HUES64 (cell line): ENCODE measurements at regions not wholly inside any gene's neighbourhood (a gene's known extent, or its start where the extent isn't known, plus 50 kb on each side); places are given as distances from the start of the nearest gene placed in this dataset.
"Not testable (repeated sequence)": the region's sequence is repeated elsewhere in the genome, so short reads cannot be mapped to it uniquely, and the experiment has no call there.

ENCODE experiments used
- H3K27ac ChIP-seq: 2 replicates; pipeline ENCODE4 v1.7.0; 2013; ENCODE audit warnings: low read depth, low read length, inconsistent platforms
- H3K27me3 ChIP-seq: 2 replicates; pipeline ENCODE4 v1.6.1; 2013; ENCODE audit warnings: mild to moderate bottlenecking, low read length; ENCODE audit not compliant: insufficient read depth
- H3K36me3 ChIP-seq: 2 replicates; pipeline ENCODE4 v1.6.1; 2013; ENCODE audit warnings: mild to moderate bottlenecking, low read length; ENCODE audit not compliant: insufficient read depth
- H3K4me1 ChIP-seq: 2 replicates; pipeline ENCODE4 v1.6.1; 2013; ENCODE audit warnings: mild to moderate bottlenecking, low read length, moderate library complexity; ENCODE audit not compliant: insufficient read depth
- H3K4me3 ChIP-seq: 2 replicates; pipeline ENCODE4 v1.5.1; 2013; ENCODE audit warnings: mild to moderate bottlenecking, low read length, moderate library complexity
- H3K9ac ChIP-seq: 2 replicates; pipeline ENCODE4 v1.6.1; 2013; ENCODE audit warnings: mild to moderate bottlenecking, low read depth, low read length
- H3K9me3 ChIP-seq: 2 replicates; pipeline ENCODE4 v1.6.1; 2013; ENCODE audit warnings: low read depth, low read length; ENCODE audit not compliant: insufficient read depth
- WGBS: fragments of 150-250, 120-280 bp; methylation state at CpG from one replicate; pipeline ENCODE4 v1.1.7; 2013; ENCODE audit warnings: missing lambda C conversion rate; 5-methylcytosine and 5-hydroxymethylcytosine counted together

DNA sequence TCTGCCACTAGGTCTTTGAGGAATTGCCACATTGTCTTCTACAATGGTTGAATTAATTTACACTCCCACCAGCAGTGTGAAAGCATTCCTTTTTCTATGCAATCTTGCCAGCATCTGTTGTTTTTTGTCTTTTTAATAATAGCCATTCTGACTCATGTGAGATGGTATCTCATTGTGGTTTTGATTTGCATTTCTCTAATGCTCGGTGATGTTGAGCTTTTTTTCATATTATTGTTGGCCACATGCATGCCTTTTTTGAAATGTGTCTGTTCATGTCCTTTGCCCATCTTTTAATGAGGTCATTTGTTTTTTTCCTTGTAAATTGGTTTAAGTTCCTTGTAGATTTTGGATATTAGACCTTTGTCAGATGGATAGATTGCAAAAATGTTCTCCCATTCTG, 661.8 kb downstream of the GLUD2 start:
- H3K4me1 ChIP-seq, H3K9me3 ChIP-seq, H3K9ac ChIP-seq, H3K27me3 ChIP-seq, H3K27ac ChIP-seq, H3K4me3 ChIP-seq, H3K36me3 ChIP-seq: not testable (repeated sequence)
- 86% methylated on average over 1 of the region's 1 CpG for WGBS

DNA sequence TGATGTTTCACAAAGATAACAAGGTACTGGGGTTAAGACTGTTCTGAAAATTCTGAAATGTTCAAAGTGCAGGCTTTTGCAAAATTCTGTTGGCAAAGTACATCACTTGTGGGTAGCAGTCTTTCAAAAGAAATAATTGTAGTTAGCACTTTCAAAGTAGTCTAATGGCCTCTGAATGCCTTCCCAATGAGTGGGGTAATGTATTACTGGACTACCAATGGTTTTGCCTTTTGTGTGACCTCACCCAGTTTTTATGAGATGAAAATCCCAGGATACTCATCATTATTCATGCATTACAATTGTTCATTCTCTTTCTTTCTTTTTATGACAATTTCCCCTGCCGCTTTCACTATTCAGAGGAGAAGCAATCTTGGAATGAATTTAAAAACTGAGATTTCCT, 686.1 kb downstream of the GLUD2 start:
- Histone ChIP-seq H3K27ac (no peak overlapping the region), H3K27me3 (no peaks in the 10 kb centered on the region), H3K9me3 (no peaks in the 10 kb centered on the region), H3K4me3 (no peak overlapping the region), H3K4me1 (no peaks in the 10 kb centered on the region), H3K9ac (no peak overlapping the region), H3K36me3 (no peaks in the 10 kb centered on the region)
- no CpG with 5 or more reads among the region's 1 CpG for WGBS

DNA sequence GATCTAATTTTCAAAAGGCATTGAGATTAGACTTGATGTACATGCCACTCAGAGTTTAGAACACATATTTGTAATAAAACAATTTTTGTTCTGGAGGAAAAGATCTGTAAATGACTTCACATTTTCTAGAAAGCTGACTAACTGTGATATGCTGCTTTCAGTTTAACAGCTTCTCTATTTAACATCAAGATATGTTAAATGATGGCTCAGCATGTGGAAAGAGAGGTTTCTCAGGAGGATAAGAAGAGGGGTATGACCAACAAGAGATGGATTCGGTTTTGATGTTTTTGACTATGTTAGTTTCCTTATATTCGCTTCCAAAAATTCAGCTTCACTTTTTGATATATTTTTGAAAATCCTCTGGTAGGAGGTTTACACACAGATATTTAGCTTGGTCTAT, 698.7 kb downstream of the GLUD2 start:
- Histone ChIP-seq H3K4me3 (no peak overlapping the region), H3K27ac (no peak overlapping the region), H3K36me3 (no peaks in the 10 kb centered on the region), H3K9ac (no peak overlapping the region), H3K27me3 (no peaks in the 10 kb centered on the region), H3K9me3 (no peaks in the 10 kb centered on the region), H3K4me1 (no peaks in the 10 kb centered on the region)
- WGBS, result 100% methylated on average over 2 of the region's 2 CpGs

DNA sequence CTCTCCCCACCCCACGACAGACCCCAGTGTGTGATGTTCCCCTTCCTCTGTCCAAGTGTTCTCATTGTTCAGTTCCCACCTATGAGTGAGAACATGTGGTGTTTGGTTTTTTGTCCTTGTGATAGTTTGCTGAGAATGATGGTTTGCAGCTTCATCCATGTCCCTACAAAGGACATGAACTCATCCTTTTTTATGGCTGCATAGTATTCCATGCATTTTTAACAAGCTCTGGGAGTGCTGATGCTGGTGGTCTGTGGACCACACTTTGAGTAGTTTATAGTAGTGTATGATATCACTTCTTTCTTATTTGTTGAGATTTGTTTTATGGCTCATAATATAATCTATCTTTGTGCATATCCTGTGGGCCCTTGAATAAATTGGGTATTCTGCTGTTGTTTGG, 706.2 kb downstream of the GLUD2 start:
- WGBS, result no CpG with 5 or more reads among the region's 1 CpG
- H3K9me3 ChIP-seq, result not testable (repeated sequence)

DNA sequence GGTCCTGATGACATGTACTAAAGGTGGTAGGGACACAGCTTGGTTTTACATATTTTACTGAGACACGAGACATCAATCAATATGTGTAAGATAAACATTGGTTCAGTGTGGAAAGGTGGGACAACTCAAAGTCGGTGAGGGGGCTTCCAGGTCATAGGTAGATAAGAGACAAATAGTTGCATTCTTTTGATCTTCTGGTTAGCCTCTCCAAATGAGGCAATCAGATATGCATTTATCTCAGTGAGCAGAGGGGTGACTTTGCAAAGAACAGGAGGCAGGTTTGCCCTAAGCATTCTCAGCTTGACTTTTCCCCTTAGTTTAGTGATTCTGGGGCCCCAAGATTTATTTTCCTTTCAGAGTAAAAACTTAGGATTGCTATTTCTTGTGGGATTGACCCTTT, 706.9 kb downstream of the GLUD2 start:
- Histone ChIP-seq H3K36me3 (no peaks in the 10 kb centered on the region), H3K9ac (no peak overlapping the region), H3K27me3 (no peaks in the 10 kb centered on the region), H3K9me3 (no peaks in the 10 kb centered on the region), H3K4me1 (no peaks in the 10 kb centered on the region), H3K4me3 (no peak overlapping the region), H3K27ac (no peak overlapping the region)
- WGBS, result 95% methylated on average over 2 of the region's 2 CpGs

More for the DNA sequence above, 706.2 kb downstream of the GLUD2 start:
- not testable (repeated sequence) for H3K9ac ChIP-seq, H3K27ac ChIP-seq, H3K36me3 ChIP-seq, H3K4me3 ChIP-seq, H3K4me1 ChIP-seq, H3K27me3 ChIP-seq

DNA sequence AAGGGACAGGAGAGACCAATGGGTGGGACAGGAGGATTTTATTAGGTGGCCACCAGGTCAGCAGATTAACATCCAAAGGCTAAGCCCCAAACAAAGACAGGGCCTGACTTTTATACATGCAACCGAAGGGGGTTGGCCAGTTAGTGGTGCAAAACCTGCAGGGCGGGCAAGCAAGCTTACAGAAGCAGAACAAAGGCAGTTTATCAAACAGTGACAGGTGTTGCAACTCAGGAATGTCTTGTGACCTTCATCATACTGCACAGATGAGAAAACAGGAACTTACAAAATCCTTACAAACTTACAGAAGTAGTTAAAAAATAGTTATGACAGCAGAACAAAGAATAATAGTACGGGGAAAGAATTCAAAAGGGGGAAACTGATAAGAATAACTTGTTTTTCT, 708.1 kb downstream of the GLUD2 start:
- 95% methylated on average over 3 of the region's 3 CpGs for WGBS
- Histone ChIP-seq H3K4me1 (no peaks in the 10 kb centered on the region), H3K9me3 (no peaks in the 10 kb centered on the region), H3K36me3 (no peaks in the 10 kb centered on the region), H3K27me3 (no peaks in the 10 kb centered on the region), H3K4me3 (no peak overlapping the region), H3K9ac (no peak overlapping the region), H3K27ac (no peak overlapping the region)

DNA sequence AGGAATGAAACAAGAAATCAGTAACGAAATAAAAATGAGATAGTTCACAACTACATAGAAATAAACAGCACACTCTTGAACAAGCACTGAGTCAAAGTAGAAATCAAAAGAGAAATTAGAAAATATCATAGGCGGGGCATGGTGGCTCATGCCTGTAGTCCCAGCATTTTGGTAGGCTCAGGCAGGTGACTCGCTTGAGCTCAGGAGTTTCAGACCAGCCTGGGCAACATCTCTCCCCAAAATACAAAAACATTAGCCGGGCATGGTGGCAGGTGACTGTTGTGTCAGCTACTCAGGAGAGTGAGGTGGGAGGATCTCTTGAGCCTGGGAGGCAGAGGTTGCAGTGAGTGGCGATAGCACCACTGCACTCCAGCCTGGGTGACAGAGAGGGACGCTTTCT, 714.4 kb downstream of the GLUD2 start:
- H3K4me3 ChIP-seq, result no peak overlapping the region

DNA sequence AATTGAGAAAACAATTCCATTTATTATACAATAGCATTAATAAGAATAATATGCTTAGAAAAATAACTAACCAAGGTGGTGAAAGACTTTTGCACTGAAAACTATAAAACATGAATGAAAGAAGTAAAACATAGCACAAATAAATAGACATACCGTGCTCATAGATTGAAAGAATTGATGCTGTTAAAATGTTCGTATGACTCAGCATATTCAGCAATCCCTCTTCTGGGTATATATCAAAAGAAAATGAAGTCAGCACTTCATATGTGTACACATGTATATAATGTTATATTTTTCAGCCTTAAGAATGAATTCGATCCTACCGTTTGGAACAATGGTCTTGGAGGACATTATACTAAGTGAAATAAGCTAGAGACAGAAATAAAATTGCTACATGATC, 716.3 kb downstream of the GLUD2 start:
- Histone ChIP-seq H3K4me1 (no peaks in the 10 kb centered on the region), H3K27ac (no peak overlapping the region), H3K36me3 (no peaks in the 10 kb centered on the region), H3K9ac (no peak overlapping the region), H3K9me3 (no peaks in the 10 kb centered on the region), H3K27me3 (no peaks in the 10 kb centered on the region), H3K4me3 (no peak overlapping the region)
- 50% methylated on average over 2 of the region's 4 CpGs for WGBS

More for the DNA sequence above, 714.4 kb downstream of the GLUD2 start:
- H3K27ac ChIP-seq, result no peak overlapping the region
- H3K27me3 ChIP-seq, result no peaks in the 10 kb centered on the region
- no peaks in the 10 kb centered on the region for H3K9me3 ChIP-seq
- H3K36me3 ChIP-seq, result no peaks in the 10 kb centered on the region
- WGBS, result 85% methylated on average over 4 of the region's 6 CpGs
- no peaks in the 10 kb centered on the region for H3K4me1 ChIP-seq
- no peak overlapping the region for H3K9ac ChIP-seq

DNA sequence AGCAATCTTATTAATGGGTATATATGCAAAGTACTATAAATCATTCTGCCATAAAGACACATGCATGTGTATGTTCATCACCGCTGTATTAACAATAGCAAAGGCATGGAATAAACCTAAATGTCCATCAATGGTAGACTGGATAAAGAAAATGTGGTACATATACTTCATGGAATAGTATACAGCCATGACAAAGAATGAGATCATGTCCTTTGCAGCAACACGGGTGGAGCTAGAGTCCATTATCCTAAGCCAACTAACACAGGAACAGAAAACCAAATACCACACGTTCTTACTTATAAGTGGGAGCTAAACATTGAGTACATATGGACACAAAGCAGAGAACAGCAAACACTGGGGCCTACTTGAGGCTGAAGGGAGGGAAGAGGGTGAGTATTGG, 720.8 kb downstream of the GLUD2 start:
- H3K36me3 ChIP-seq, H3K4me1 ChIP-seq, H3K9ac ChIP-seq, H3K4me3 ChIP-seq, H3K27me3 ChIP-seq, H3K27ac ChIP-seq, H3K9me3 ChIP-seq: not testable (repeated sequence)
- WGBS, result 100% methylated on average over 2 of the region's 3 CpGs

DNA sequence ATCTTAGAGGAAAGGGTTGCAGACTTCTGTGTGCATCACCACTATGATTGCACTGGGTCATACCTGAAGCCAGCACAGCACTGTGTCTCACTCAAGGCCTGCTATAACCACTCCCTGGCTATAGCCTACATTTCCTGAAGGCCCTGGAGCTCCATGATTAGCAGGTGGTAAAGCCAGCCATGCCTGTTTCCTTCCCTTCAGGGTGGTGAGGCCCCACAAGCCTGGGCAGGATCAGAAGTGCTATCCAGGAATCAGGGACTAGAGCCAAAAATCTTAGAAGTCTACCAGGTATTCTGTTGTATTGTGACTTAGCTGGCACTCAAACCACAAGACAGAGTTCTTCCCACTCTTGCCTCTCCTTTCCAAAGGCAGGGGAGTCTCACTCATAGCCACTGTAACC, 734.6 kb downstream of the GLUD2 start:
- no peak overlapping the region for H3K9ac ChIP-seq
- no peaks in the 10 kb centered on the region for H3K9me3 ChIP-seq
- no peak overlapping the region for H3K4me3 ChIP-seq
- no peaks in the 10 kb centered on the region for H3K36me3 ChIP-seq
- no peaks in the 10 kb centered on the region for H3K4me1 ChIP-seq
- H3K27ac ChIP-seq, result no peak overlapping the region
- H3K27me3 ChIP-seq, result no peaks in the 10 kb centered on the region

DNA sequence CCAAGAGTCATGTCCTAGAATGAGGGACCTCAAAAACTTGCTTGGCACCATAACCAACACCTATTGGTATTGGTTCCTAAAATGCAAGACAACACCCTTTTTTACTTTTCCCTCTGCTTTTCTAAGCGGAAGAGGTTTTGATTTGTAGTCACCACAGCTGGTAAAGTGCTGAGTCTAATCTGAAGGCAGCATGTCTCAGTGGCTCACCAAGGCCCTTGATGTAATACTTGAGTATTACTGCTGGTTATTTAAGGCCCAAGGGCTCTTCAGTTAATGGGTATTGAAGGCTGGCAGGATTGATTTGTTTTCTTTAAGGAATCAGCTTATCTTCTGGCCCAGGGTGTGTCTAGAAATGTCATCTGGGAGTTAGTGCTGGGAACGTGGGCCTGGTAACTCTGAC, 735.1 kb downstream of the GLUD2 start:
- H3K27ac ChIP-seq, result no peak overlapping the region
- no peak overlapping the region for H3K4me3 ChIP-seq
- H3K4me1 ChIP-seq, result no peaks in the 10 kb centered on the region
- 100% methylated on average over 2 of the region's 2 CpGs for WGBS
- no peaks in the 10 kb centered on the region for H3K36me3 ChIP-seq
- no peaks in the 10 kb centered on the region for H3K27me3 ChIP-seq
- H3K9ac ChIP-seq, result no peak overlapping the region
- H3K9me3 ChIP-seq, result no peaks in the 10 kb centered on the region

DNA sequence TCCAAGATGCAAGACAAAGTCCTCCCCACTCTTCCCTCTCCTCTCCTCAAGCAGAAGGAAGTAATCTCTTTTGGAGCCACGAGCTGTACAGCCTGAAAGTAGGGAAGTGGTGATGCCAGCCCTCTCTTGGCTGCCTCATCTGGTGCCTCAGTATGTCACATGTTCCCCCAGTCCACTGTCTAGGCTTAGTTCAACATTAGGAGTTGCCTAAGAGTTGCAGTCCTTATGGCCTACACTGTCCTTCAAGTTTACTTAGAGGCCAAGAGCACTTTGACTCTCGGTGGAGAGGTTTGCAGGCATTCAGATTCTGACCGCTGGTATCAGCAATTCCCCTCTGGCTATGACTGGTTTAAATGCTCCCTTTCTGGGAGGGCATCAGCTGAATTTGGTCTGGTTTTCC, 735.6 kb downstream of the GLUD2 start:
- Histone ChIP-seq H3K27ac (no peak overlapping the region), H3K27me3 (no peaks in the 10 kb centered on the region), H3K9me3 (no peaks in the 10 kb centered on the region), H3K36me3 (no peaks in the 10 kb centered on the region), H3K9ac (no peak overlapping the region), H3K4me1 (no peaks in the 10 kb centered on the region), H3K4me3 (no peak overlapping the region)
- 85% methylated on average over 3 of the region's 3 CpGs for WGBS
